OCI-LY1 (cell line): ENCODE measurements at regions not wholly inside any gene's neighbourhood (a gene's known extent, or its start where the extent isn't known, plus 50 kb on each side); places are given as distances from the start of the nearest gene placed in this dataset.

Experiments used
- EZH2 ChIP-seq: fragments of 200-600 bp; sonication (generic), shearing (Covaris generic); IDR thresholded peaks from 2 replicates; pipeline ENCODE4 v1.8.0; 2017; ENCODE audit warnings: borderline replicate concordance, mixed run types, mild to moderate bottlenecking, antibody characterized with exemption, low read length, moderate library complexity, mixed read lengths
- TF ChIP-seq, protein P1 (sequence below): fragments of 200-600 bp; sonication (generic), shearing (Covaris generic); IDR thresholded peaks from 2 replicates; pipeline ENCODE4 v1.5.1; 2017; ENCODE audit warnings: mild to moderate bottlenecking, antibody characterized with exemption, low read length, moderate library complexity, mixed read lengths

DNA sequence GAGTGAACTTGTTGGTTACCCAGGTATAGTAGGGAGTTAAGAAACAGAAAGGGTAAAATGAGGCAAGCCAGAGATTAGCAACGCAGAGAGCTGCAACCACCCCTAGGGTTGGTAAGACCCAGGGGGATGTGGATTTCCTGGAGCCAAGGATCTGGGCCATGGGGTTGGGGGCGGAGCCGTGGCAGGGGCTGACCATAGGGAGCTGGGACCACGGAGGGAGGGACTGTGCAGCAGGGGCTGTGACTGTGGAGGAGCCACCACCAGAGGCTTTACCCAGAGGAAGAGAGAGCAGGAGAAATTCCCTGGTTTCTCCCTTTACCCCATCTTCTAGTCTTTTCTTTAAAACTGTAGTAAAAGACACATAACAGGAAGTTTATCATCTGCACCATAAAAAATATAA lies 58.6 kb upstream of the BAIAP2L1 start:
- TF ChIP-seq, protein P1, sequence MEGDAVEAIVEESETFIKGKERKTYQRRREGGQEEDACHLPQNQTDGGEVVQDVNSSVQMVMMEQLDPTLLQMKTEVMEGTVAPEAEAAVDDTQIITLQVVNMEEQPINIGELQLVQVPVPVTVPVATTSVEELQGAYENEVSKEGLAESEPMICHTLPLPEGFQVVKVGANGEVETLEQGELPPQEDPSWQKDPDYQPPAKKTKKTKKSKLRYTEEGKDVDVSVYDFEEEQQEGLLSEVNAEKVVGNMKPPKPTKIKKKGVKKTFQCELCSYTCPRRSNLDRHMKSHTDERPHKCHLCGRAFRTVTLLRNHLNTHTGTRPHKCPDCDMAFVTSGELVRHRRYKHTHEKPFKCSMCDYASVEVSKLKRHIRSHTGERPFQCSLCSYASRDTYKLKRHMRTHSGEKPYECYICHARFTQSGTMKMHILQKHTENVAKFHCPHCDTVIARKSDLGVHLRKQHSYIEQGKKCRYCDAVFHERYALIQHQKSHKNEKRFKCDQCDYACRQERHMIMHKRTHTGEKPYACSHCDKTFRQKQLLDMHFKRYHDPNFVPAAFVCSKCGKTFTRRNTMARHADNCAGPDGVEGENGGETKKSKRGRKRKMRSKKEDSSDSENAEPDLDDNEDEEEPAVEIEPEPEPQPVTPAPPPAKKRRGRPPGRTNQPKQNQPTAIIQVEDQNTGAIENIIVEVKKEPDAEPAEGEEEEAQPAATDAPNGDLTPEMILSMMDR: no peak
- TF ChIP-seq EZH2: no peak
